Stimulated activated CD8-positive, alpha-beta memory T cell treated with anti-CD3 and anti-CD28 coated beads, Interleukin-12 subunit alpha, Interleukin-12 subunit beta, amount 100 ng/mL, for 24 hours (primary cell): ENCODE measurements at regions not wholly inside any gene's neighbourhood (a gene's known extent, or its start where the extent isn't known, plus 50 kb on each side); places are given as distances from the start of the nearest gene placed in this dataset.

Source experiments
- DNase-seq: peaks from one replicate; pipeline ENCODE4 v3.0.0-alpha.2; 2020; ENCODE audit errors: extremely low read depth

GRCh38 chr5:68407311-68408239 lies 192.0 kb downstream of the PIK3R1 start:
- DNase-seq, result no peak

GRCh38 chr5:68408345-68408871 lies 192.9 kb downstream of the PIK3R1 start:
- DNase-seq, result no peak

DNA sequence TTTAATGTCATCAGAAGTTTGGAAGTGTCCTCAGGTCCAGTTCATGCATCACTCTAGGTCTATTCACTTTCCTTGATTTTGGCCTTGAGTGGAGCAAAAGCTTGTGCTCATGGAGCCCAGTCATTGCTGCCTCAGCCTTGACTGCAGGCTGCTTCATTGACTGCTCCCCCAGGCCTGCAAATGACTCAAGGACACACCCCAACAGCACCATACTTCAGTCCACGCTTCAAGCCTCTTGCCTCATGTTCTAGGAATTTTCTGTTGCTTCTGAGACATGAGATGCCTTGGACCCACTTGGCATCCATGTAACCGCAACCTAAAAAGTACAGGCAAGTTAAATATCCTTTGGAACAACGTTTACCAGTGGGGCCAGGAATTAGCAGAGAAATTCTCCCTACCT lies 193.7 kb downstream of the PIK3R1 start:
- DNase-seq, result no peak

DNA sequence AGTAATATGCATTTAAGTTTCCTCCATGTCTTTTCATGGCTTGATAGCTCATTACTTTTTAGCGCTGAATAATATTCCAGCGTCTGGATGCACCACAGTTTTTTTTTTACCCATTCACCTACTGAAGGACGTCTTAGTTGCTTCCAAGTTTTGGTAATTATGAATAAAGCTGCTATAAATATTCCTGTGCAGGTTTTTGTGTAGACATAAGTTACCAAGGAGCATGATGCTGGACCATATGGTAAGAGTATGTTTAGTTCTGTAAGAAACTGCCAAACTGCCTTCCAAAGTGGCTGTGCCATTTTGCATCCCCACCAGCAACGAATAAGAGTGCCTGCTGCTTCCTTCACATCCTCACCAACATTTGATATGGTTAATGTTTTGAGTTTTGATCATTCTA lies 195.6 kb downstream of the PIK3R1 start:
- no peak for DNase-seq

DNA sequence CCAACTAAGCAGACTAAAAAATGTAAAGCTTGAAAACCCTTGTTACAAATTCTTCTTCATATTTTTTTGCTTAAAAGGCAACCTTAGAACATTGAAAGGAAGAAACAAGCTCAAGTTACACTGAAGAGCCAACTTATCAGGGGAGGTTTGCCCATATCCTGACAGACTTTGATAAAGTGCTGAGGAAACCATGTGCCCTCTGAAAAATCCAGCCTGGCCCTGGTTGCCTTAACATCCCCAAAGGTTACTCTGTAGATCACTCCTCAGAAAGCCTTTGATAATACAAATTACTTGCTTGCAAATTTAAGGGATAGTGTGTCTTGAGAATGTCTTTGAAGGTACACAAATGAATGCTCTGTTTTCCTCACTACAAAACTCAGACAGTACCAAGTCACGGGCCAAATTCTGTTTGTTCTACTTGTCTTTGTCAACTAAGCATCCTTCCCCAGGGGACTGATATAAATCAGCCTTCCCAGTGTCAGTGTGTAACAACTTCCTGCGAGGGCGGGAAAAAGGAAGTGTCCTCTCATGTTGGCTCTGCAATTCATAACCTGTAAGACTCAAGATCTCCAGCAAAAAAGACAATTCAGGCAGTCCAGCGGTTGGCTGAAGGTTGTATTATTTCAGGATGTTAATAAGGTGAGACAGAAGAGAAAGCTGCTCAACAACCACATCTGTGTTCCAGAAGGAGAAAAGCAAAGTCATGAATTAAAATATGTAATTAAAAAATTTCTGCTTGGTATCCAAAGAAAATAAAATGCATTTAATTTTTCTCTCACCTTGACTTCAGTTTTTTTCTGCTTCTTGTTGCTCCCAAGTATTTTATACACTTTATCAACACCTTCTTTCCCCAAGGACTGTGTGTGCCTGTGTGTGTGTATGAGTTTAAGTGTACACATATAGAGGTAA lies 199.9 kb downstream of the PIK3R1 start:
- DNase-seq, result no peak

- DNase-seq, result no peak
Observed at GRCh38 chr5:68416714-68417113, 201.2 kb downstream of the PIK3R1 start.

DNA sequence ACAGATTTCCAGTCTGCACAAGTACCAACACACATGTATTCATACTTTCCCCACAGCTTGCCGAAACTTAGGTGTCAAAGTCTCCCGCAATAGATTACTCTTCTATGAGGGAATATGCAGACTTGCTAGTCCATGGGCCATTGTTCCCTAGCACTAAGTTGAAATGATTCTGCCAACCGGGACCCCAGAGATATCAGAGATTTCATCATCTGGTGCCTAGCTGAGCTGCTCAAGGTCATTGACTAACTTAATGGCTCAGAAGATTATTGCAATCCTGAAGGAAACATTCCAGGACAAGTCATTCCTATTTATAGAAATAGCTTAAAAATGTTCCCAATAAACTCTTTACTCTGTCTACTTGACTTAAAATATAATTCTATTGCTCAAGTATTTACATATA lies 202.6 kb downstream of the PIK3R1 start:
- DNase-seq, result no peak

DNA sequence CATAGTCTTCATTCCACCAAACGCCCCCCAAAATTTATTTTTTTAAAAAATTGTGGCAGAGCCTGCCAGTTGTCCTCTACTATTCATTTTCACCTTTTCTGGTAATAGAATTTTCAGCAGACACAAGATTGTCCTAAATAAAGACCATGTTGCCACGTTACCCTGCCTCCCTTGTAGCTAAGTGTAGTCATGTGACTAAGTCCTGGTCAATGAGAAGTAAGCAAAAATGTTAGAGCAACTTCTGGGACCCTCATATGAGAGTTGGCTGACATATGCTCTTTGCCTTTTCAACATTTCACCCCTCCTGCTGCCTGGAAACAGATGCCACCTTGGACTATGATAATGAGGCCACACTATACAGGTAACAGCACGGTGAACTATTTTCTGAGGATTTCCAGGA lies 203.1 kb downstream of the PIK3R1 start:
- DNase-seq, result no peak

GRCh38 chr5:68419081-68419636 lies 203.6 kb downstream of the PIK3R1 start:
- DNase-seq, result no peak

- no peak for DNase-seq
Observed at GRCh38 chr5:68419637-68420452, 204.3 kb downstream of the PIK3R1 start.

DNA sequence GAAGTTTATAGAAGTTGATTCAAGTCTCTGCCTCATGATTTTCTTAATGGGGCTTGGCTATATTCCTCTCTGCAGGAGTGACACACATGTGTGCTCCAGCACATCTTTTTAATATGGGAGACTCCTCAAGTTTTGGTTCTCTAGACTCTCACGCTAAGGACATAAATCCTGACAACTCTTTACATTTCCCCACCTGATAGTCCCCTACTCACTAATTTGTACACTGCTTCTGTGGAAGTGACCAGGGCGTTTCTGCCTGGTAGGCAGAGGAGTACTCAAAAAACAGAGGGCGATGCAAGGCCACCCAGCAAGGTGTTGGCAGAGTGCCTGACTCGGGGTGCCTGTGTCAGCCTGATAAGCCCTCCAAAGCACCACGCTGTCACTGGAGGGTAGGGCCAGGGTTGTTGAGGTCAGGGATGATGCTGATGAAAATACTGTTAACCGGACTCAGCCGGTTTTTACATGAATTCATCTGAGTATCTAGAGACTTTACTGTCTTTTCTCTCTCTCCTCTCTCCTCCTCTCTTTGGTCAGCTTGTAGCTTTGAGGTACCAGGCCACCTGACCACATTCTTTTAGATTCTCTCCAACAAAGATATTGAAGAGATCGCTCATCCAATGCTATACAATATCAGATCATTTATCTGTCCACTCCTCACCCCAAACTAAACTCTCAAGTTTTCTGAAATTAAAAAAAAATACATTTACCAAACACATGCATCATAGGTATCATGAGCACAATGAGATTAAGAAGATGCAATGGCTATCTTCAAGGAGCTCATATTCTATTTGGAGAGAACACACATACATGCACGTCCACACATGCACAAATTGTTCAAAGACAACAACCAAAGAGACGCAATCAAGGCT lies 205.2 kb downstream of the PIK3R1 start:
- no peak for DNase-seq

- no peak for DNase-seq
Observed at GRCh38 chr5:68421485-68422220, 206.1 kb downstream of the PIK3R1 start.

DNA sequence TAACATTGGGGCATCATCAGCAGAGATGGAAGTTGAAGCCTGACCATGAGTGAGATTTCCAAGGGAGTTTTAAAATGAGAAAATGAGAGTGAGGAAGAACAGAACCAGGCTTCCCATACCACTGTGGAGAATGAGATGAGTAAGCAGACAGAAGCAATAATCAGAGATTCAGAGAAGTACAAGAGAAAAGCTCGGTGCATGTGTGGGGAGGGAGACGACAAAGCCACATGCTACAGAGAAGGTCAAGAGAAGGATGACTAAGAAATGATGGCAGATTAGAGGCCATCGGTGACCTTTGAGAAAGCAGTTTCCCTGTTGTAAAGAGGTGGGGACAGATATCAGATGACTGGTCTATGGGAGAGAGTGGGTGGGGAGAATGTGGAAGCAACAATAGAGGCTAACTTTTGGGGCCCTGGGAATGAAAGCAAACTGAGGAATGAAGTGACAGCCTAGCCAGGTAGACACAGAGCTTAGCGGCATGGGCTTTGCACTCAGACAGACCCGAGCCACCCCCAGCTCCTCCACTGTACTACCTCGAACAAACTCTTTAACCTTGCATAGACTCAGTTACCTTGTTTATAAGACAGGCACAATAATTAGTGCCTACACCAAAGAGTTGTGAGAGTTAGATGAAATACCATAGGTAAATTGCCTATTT lies 207.7 kb downstream of the PIK3R1 start:
- DNase-seq, result no peak

- no peak for DNase-seq
Observed at GRCh38 chr5:68424799-68425537, 209.4 kb downstream of the PIK3R1 start.

- DNase-seq, result no peak
Observed at GRCh38 chr5:68426586-68426985, 211.0 kb downstream of the PIK3R1 start.

DNA sequence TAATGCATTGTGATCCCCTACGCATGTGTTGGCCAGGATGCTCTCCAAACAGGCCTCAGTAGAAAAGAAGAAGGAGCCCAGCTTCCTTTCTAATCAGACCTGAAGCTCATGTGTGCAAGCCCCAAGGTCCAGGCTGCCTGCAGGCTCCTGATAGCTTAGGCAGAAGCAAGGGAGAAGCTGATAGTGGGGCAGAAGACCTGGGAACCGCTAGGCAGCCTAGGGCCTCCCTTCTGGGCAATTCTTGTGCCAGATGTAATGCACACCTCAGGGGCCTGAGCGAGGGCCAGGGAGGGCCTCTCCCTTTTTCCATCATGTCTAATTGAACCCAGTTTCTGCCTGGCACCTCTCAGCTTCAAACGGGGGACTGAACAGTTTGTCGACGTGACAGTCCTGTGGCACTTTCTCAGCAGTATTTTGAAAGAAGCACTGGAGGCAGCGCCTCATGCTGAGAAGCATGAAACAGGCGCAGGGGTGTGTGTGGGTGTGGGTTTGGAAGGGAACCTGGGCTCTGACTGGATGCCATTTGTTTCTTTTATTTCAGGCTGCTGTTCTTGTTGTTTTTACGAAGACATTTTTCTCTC lies 212.8 kb downstream of the PIK3R1 start:
- DNase-seq, result no peak

GRCh38 chr5:68429510-68429909 lies 214.0 kb downstream of the PIK3R1 start:
- DNase-seq, result no peak

DNA sequence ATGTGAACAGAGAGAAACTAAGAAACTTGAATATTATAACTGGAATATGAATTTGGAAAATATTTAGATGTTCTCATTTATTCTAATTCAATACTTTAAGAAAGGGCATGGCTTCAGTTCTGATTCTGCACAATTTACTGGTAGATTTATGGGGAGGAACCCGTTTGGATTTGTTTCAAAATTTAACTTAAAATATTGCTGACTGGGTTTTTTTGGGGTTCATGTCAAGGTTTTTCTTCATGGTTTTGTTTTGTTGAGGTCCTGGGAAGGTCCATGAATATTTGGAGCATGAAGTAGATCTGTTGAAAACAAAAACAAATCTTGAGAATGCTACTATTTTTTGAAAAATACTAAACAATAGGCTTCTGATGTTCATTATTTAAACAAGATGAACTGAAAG lies 214.7 kb downstream of the PIK3R1 start:
- DNase-seq, result no peak
